Limb (tissue), 2 donors: ENCODE measurements at regions not wholly inside any gene's neighbourhood (a gene's known extent, or its start where the extent isn't known, plus 50 kb on each side); places are given as distances from the start of the nearest gene placed in this dataset.
"Not testable (repeated sequence)": the region's sequence is repeated elsewhere in the genome, so short reads cannot be mapped to it uniquely, and the experiment has no call there.

Experiments
- DNase-seq, 2 donors: peaks; one replicate each; pipeline ENCODE4 v3.0.0-alpha.2; 2016; ENCODE audit errors: extremely low spot score in 2 of 2

- DNase-seq, result no peak
Measured at GRCh38 chr11:97516688-97517087, 1126.9 kb downstream of the JRKL start.

- no peak for DNase-seq
Measured at GRCh38 chr11:97525273-97525672, 1135.5 kb downstream of the JRKL start.

- DNase-seq, result no peak
Measured at GRCh38 chr11:97537407-97538150, 1147.8 kb downstream of the JRKL start.

GRCh38 chr11:97544431-97544830 is 1154.6 kb downstream of the JRKL start:
- DNase-seq, result no peak

- DNase-seq, result no peak
Measured at GRCh38 chr11:97548280-97548679, 1158.5 kb downstream of the JRKL start.

- DNase-seq, result no peak
Measured at GRCh38 chr11:97557399-97557798, 1167.6 kb downstream of the JRKL start.

GRCh38 chr11:97567801-97568200 is 1178.0 kb downstream of the JRKL start:
- DNase-seq, result no peak

- no peak for DNase-seq
Measured at GRCh38 chr11:97570636-97571035, 1180.8 kb downstream of the JRKL start.

- DNase-seq, result not testable (repeated sequence)
Measured at GRCh38 chr11:97573771-97574170, 1184.0 kb downstream of the JRKL start.

GRCh38 chr11:97574976-97575665 is 1185.3 kb downstream of the JRKL start:
- DNase-seq, result no peak

GRCh38 chr11:97607291-97608000 is 1217.6 kb downstream of the JRKL start:
- DNase-seq, result no peak

GRCh38 chr11:97610000-97610399 is 1220.2 kb downstream of the JRKL start:
- DNase-seq, result no peak

GRCh38 chr11:97610854-97611253 is 1221.0 kb downstream of the JRKL start:
- DNase-seq, result no peak

- DNase-seq, result no peak
Measured at GRCh38 chr11:97611345-97611744, 1221.5 kb downstream of the JRKL start.

- DNase-seq, result no peak
Measured at GRCh38 chr11:97614606-97615005, 1224.8 kb downstream of the JRKL start.

- no peak for DNase-seq
Measured at GRCh38 chr11:97615546-97615945, 1225.7 kb downstream of the JRKL start.

GRCh38 chr11:97617031-97617430 is 1227.2 kb downstream of the JRKL start:
- no peak for DNase-seq

- DNase-seq, result no peak
Measured at GRCh38 chr11:97620007-97620406, 1230.2 kb downstream of the JRKL start.

GRCh38 chr11:97621282-97621681 is 1231.5 kb downstream of the JRKL start:
- DNase-seq, result no peak

- no peak for DNase-seq
Measured at GRCh38 chr11:97622795-97623194, 1233.0 kb downstream of the JRKL start.

GRCh38 chr11:97636741-97637140 is 1246.9 kb downstream of the JRKL start:
- not testable (repeated sequence) for DNase-seq

GRCh38 chr11:97637701-97638100 is 1247.9 kb downstream of the JRKL start:
- no peak for DNase-seq
